ENCODE measurements at regions not wholly inside any gene's neighbourhood (a gene's known extent, or its start where the extent isn't known, plus 50 kb on each side); places are given as distances from the start of the nearest gene placed in this dataset.

DNA sequence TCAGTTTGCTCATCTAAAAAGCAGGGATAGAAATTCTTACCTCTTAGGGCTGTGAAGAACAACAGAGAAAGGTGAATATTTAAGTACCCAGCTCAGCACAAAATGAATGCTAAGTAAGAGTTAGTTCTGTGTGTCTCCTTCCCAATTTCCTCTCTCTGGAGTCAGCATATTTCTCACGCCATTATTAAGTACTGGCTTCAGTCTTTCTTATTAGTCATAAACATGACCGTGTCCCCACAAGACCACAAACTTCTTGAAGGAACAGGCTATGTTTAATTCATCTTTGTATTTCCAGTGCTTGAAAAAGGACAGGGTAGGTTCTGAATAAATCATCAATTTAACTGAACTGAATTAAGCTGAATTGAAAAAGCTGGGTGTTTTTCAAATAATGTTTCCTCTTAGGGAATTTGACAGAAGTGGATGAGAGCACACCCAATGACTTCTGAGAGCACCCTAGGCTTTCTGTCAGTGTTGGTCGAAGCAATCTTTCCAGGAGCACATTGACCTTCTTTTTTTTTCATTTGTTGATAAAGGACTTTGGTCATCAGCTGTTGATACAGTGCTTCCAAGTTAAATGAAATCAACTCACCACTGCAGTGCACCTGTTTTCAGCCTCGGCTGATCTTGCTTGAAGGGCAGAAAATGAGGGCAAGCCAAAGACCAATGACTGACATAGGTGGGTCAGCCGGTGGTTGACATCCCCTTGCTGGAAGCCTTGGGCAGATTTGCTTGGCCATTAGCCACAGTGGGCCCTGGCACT, 324.6 kb downstream of the MFSD1 start:
- in situ Hi-C loops (cut with MboI) (no loop called here), intact Hi-C loops (cut with micrococcal nuclease) (no loop called here)
- CTCF ChIA-PET (ENCODE audit: low intra/inter-chr PET ratio), result no interaction called here
- Histone ChIP-seq H3K4me1 (replicated peaks in 1 of 2; ENCODE audit: control insufficient read depth in 2 of 2, insufficient read depth in 2 of 2, low read length in 2 of 2) (no peaks in the 10 kb centered on the region), H3K79me2 (ENCODE audit: control insufficient read depth, insufficient read depth, low read length) (no peaks in the 10 kb centered on the region), H4K20me1 (replicated peaks; ENCODE audit: control insufficient read depth, insufficient read depth, low read length) (no peaks in the 10 kb centered on the region), H3K9ac (ENCODE audit: insufficient read depth in 1 of 2, low read depth in 2 of 2, low read length in 2 of 2) (no peak overlapping the region), H3K27me3 (ENCODE audit: control insufficient read depth in 2 of 2, insufficient read depth in 2 of 2, low read length in 2 of 2) (no peaks in the 10 kb centered on the region), H2AFZ (ENCODE audit: low read depth, low read length) (no peak overlapping the region), H3K9me1 (ENCODE audit: control insufficient read depth, insufficient read depth, low read length) (no peaks in the 10 kb centered on the region), H3K4me2 (ENCODE audit: insufficient read depth, low read length) (no peak overlapping the region), H3K27ac (ENCODE audit: extremely low read depth, low read depth, low read length) (no peak overlapping the region), H3K9me3 (replicated peaks; ENCODE audit: control insufficient read depth, insufficient read depth, low read depth, low read length) (no peaks in the 10 kb centered on the region; the same call in 1 of the 2 replicates), H3K4me3 (no peak overlapping the region), H3K36me3 (ENCODE audit: control insufficient read depth, insufficient read depth, low read length) (no peaks in the 10 kb centered on the region)
- 0% methylated on average over 5 of the region's 5 CpGs for WGBS (ENCODE audit: insufficient coverage, low coverage, missing lambda C conversion rate)
- BruUV-seq (replicated peaks), result no TSS peak
- DNase-seq (ENCODE audit: extremely low read depth in 1 of 4, low spot score in 3 of 4) (no peak), ATAC-seq (no peak), FAIRE-seq (no peak)
- no peak for TF ChIP-seq ZSCAN29 (IDR thresholded peaks at IDR 0.05)
- POLR2A ChIA-PET, result no interaction called here

DNA sequence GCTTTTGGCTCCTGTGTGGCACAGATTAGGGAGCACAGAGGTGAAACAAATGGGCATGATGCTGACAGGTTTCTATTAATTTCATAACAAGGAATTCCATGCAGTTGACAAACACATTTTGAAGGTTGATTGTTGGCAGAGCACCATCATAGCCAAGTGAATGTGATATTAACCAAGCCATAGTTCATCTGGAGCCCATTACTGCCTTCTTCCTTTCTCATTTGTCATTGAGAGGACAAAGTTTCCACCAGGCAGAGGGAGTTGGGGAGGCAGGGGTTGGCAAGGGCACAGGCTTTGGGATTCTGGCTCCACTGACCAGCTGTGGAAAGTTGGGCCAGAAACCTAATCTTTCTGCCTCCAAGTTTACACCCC, 325.2 kb downstream of the MFSD1 start:
- Histone ChIP-seq H3K9me3 (replicated peaks; ENCODE audit: control insufficient read depth, insufficient read depth, low read depth, low read length) (no peaks in the 10 kb centered on the region; the same call in 1 of the 2 replicates), H3K4me2 (ENCODE audit: insufficient read depth, low read length) (no peak overlapping the region), H3K4me1 (replicated peaks in 1 of 2; ENCODE audit: control insufficient read depth in 2 of 2, insufficient read depth in 2 of 2, low read length in 2 of 2) (no peaks in the 10 kb centered on the region), H3K79me2 (ENCODE audit: control insufficient read depth, insufficient read depth, low read length) (no peaks in the 10 kb centered on the region), H3K27ac (ENCODE audit: extremely low read depth, low read depth, low read length) (no peak overlapping the region), H3K36me3 (ENCODE audit: control insufficient read depth, insufficient read depth, low read length) (no peaks in the 10 kb centered on the region), H3K9ac (ENCODE audit: insufficient read depth in 1 of 2, low read depth in 2 of 2, low read length in 2 of 2) (no peak overlapping the region), H3K27me3 (ENCODE audit: control insufficient read depth in 2 of 2, insufficient read depth in 2 of 2, low read length in 2 of 2) (no peaks in the 10 kb centered on the region), H3K9me1 (ENCODE audit: control insufficient read depth, insufficient read depth, low read length) (no peaks in the 10 kb centered on the region), H3K4me3 (no peak overlapping the region), H2AFZ (ENCODE audit: low read depth, low read length) (no peak overlapping the region), H4K20me1 (replicated peaks; ENCODE audit: control insufficient read depth, insufficient read depth, low read length) (no peaks in the 10 kb centered on the region)
- no peak for DNase-seq (ENCODE audit: extremely low read depth in 1 of 4, low spot score in 3 of 4)
- in situ Hi-C loops (cut with MboI), result no loop called here
- intact Hi-C loops (cut with micrococcal nuclease), result no loop called here
- ChIA-PET CTCF (ENCODE audit: low intra/inter-chr PET ratio) (no interaction called here), POLR2A (no interaction called here)
- no peak for ATAC-seq
- FAIRE-seq, result no peak
- BruUV-seq (replicated peaks), result no TSS peak
- no peak for TF ChIP-seq NFE2 (IDR thresholded peaks at IDR 0.05; ENCODE audit: low read depth)
- no peak for TF ChIP-seq ZNF408 (CRISPR knock-in tag; IDR thresholded peaks at IDR 0.05; ENCODE audit: low read depth)
- TF ChIP-seq NR3C1 (CRISPR knock-in tag; IDR thresholded peaks at IDR 0.05), result no peak
- no peak for TF ChIP-seq FOXM1 (IDR thresholded peaks at IDR 0.05; ENCODE audit: low read depth)
- no peak for TF ChIP-seq FOXM1 (CRISPR knock-in tag; IDR thresholded peaks at IDR 0.05; ENCODE audit: low read depth)
- no peak for TF ChIP-seq ILF3 (IDR thresholded peaks at IDR 0.05; ENCODE audit: borderline replicate concordance)
- no peak for TF ChIP-seq BRD4 (IDR thresholded peaks at IDR 0.05)
- TF ChIP-seq POLR2AphosphoS2 (IDR thresholded peaks at IDR 0.05; ENCODE audit: low read length), result no peak
- TF ChIP-seq NFRKB (IDR thresholded peaks at IDR 0.05; ENCODE audit: low read depth), result no peak
- TF ChIP-seq FIP1L1 (IDR thresholded peaks at IDR 0.05; ENCODE audit: low read depth, low read length, poor library complexity, severe bottlenecking), result no peak
- no peak for TF ChIP-seq SNIP1 (IDR thresholded peaks at IDR 0.05; ENCODE audit: low read depth)
- TF ChIP-seq ATF7 (IDR thresholded peaks at IDR 0.05), result no peak
- TF ChIP-seq CBX2 (IDR thresholded peaks at IDR 0.05; ENCODE audit: insufficient read depth, low read length, poor library complexity, severe bottlenecking), result no peak
- TF ChIP-seq, protein P1, sequence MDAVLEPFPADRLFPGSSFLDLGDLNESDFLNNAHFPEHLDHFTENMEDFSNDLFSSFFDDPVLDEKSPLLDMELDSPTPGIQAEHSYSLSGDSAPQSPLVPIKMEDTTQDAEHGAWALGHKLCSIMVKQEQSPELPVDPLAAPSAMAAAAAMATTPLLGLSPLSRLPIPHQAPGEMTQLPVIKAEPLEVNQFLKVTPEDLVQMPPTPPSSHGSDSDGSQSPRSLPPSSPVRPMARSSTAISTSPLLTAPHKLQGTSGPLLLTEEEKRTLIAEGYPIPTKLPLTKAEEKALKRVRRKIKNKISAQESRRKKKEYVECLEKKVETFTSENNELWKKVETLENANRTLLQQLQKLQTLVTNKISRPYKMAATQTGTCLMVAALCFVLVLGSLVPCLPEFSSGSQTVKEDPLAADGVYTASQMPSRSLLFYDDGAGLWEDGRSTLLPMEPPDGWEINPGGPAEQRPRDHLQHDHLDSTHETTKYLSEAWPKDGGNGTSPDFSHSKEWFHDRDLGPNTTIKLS (IDR thresholded peaks at IDR 0.05; ENCODE audit: borderline replicate concordance, low read depth), result no peak
- TF ChIP-seq, protein P2, sequence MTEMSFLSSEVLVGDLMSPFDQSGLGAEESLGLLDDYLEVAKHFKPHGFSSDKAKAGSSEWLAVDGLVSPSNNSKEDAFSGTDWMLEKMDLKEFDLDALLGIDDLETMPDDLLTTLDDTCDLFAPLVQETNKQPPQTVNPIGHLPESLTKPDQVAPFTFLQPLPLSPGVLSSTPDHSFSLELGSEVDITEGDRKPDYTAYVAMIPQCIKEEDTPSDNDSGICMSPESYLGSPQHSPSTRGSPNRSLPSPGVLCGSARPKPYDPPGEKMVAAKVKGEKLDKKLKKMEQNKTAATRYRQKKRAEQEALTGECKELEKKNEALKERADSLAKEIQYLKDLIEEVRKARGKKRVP (CRISPR knock-in tag; IDR thresholded peaks at IDR 0.05), result no peak
- TF ChIP-seq POLR2G (IDR thresholded peaks at IDR 0.05; ENCODE audit: low read depth, low read length), result no peak
